Adrenal gland (tissue), 5 donors: ENCODE measurements at regions not wholly inside any gene's neighbourhood (a gene's known extent, or its start where the extent isn't known, plus 50 kb on each side); places are given as distances from the start of the nearest gene placed in this dataset.

Experiments used
- CTCF ChIP-seq, 6 experiments: fragments of 450-650 bp in 4 of 6; fragments of 200-600 bp in 2 of 6; sonication (generic) in 1 of 6; IDR thresholded peaks; 1 replicate in 5 of 6; 2 replicates in 1 of 6; pipeline versions ENCODE4 v1.5.1 to v1.8.0; 2016 to 2021; ENCODE audit warnings: antibody characterized with exemption in 6 of 6, mild to moderate bottlenecking in 2 of 6, moderate library complexity in 1 of 6
- POLR2A ChIP-seq, 2 donors: fragments of 450-650 bp; IDR thresholded peaks; one replicate each; pipeline ENCODE4 v1.6.1; 2017; ENCODE audit warnings: antibody characterized with exemption in 2 of 2, mild to moderate bottlenecking in 2 of 2, moderate library complexity in 1 of 2
- donor health status: DM: no; HTN: no; CAD: no.

DNA sequence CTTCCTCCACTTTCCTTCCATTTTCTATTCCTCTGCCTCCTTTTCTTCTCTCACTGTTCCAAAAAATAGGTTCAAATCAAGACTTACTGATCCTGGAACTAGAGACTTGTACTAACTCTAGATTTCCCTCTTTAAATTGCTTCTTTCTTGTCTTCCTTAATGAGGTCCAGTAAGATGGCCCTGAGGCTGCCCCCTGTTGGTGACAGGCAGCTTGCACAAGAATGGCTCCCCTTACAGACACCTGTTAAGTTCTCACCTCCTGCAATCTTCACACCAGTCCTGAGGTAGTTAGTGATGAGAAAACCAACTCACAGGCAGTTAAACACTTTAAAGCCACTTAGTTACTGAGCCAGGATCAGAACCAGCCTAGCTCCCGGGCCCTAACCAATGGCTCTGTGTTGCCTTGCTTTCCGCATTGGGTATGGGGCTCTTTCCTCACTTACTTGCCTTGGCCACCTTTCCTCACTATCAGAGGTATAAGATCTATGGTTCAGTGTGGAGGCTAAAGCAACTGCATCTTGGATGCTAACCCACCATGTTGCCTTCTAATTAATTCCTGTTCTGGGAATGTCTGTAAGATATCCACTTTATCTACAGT lies 130.6 kb downstream of the AKAIN1 start:
- no peak for TF ChIP-seq POLR2A (IDR thresholded peaks at IDR 0.05)
- peak in 2 of 6 experiments; percentile 8 to 25 for TF ChIP-seq CTCF (IDR thresholded peaks at IDR 0.05)
